Renal cortex interstitium (tissue), 11 donors: ENCODE measurements at regions not wholly inside any gene's neighbourhood (a gene's known extent, or its start where the extent isn't known, plus 50 kb on each side); places are given as distances from the start of the nearest gene placed in this dataset.

Experiments
- DNase-seq, 11 donors: peaks; one replicate each; pipeline ENCODE4 v3.0.0-alpha.2; 2013; ENCODE audit warnings: low read depth in 9 of 11, low spot score in 4 of 11; ENCODE audit errors: extremely low read depth in 1 of 11

DNA sequence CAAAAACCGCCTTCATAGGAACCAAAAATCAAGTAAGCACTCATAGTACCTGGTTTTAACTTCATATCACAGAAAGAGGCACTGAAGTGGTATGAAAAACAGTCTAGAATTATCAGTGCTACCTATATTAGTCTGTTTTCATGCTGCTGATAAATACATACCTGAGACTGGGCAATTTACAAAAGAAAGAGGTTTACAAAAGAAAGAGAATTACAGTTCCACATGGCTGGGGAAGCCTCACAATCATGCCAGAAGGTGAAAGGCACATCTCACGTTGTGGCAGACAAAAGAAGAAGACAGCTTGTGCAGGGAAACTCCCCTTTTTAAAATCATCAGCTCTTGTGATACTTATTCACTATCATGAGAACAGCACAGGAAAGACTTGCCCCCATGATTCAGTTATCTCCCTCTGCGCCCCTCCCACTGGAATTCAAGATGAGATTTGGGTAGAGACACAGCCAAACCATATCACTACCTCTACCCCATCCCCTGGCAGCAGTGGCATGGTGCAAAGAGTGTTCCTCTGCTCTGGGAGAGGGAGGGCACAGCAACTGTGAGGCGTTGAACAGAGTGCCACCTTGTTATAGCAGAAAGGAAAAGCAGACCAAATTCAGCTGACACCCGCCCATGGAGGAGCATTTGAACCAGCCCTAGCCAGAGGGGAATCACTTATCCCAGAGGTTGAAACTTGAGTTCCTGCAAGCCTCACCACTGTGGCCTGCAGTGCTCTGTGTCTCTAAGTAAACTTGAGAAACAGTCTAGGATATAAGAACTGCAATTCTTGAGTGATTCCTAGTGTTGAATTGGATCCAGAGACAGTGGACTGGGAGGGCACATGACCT is 61.9 kb upstream of the PTPRZ1 start:
- no peak for DNase-seq

DNA sequence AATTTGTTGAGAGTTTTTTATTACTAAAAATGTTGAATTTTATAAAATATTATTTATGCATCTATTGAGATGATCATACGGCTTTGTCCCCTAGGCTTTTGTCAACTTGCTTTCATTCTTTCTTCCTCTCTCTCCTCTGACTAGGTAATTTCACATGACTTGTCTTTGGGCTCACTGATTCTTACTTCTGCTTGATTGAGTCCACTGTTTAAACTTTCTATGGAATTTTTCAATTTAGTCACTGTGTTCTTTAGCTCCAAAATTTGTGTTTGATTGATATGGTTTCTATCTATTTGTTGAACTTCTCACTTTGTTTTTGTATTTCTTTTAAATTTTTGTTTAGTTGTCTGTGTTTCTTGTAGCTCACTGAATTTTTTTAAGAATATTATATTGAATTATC is 65.9 kb upstream of the PTPRZ1 start:
- DNase-seq, result no peak

DNA sequence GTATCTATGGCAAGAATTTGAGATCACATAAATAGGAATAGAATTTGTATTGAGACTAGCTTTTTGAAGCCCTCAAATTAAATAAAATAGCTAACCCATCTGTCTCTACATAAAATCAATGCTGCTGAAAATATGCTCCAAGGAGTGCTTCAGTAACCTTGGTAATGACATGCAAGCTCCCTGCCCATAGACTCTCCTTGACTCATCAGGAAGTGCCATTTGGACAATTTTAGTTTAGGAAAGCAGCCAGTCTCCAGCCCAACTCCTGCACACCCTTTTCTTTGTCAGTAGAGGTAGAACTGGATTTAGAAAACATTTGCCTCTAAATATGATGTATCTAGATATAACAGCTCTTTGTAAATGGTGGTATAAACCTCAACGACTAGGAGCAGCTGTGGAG is 69.9 kb upstream of the PTPRZ1 start:
- no peak for DNase-seq

DNA sequence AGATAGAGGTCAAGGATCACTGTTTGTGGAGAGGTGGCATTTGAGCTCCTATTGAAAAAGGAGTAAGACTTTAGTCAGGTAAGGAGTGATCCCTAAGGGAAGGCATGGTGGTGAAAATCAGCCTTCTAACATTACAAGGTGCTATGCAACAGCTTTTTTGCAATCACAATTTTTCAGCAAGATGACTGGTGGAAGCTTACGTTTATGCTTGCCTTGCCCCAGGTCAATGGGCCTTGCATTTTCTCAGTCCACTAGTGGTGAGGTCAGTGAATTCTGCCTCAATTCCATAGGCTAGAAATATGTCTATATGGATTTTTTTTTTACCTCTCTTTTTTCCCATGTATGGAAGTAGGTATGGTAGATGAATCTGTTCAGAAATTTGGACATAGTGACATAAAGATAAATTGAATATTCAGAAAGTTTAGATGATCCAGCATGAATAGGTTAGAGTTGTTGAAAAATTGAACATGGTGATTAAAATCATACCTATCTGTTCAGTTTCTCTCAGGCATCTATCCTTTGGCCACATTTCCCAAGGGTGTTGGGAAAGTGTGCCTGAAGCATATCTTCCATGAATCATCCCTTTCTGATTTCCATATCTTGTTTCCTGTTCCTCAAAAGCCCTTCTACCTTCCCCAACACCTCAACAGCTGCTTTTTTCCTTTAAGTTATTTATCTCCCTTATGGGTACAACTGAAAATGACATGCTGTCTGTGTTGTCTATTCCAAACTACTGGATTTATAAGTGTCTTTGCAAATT is 71.9 kb upstream of the PTPRZ1 start:
- no peak for DNase-seq

DNA sequence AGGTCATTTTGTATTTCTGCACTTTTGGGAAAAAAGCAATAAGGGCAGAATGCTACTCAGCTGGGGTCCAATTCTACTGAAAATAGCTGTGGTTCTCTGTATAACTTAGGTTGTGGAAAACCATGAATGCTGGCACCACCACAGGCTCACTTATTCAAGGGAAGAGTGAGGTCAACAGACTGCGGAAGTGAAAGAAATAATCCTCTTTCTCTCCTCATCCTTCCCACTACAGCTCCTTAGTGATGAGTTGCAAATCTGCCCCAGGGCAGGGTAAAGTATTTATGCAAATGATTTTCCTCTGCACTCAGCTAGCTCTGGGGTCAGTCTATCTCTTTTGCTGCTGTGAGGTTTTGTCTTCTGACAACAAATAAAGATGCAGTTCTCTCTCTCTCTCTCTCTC is 74.1 kb upstream of the PTPRZ1 start:
- no peak for DNase-seq

DNA sequence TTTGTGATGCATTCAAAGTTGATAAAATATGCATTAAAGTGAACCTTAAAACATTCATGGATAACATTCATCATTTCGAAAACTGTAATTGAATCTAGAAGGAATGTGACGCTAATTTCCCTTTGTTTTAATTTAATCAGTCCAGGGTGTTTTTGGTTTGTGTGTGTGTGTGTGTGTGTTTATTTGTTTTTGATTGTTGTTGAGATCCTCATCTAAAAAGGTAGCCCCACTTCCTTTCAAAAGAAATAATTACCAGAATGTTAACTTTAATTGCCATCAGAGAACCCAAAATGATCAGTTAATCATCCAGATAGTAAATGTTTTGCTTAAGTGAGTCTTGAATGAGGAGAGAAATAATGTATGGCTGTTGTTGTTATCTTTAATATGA is 74.5 kb upstream of the PTPRZ1 start:
- DNase-seq, result no peak

DNA sequence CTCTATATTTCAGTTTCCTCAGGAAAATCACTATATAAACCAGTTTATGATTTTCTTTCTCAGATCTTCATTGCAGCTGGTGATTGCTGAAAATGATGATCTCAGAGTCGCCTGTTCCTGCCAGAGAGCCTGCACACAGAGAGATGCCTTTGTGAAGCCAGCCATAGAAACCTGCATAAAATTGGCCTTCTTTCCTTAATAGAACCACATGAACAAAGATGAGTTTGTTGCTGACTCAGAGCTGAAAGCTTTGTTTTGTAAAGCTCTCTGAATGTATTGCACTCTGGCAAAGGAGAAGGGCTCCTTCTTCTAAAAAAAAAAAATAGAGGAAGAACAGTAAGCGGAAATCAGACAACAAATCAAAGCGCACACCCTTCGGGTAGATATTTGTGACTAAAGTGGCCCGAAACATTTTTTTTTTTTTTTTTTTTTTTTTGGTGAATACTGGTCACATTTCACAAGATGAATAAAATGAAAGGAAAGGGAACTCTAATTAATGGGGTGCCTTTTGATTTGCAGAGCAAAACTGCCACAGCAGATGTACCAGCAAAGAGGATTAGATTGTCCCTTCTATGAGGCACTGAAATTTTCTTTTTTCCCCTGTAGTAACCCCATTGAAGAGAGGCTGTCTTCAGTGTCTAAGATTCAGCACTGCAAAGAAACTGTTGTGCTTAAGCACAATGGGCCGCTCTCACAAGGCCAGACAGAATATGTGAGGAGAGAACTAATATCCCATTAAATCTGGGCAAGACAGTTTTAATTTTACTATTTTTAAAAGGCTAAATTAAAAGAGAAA is 75.1 kb upstream of the PTPRZ1 start:
- DNase-seq, result no peak

DNA sequence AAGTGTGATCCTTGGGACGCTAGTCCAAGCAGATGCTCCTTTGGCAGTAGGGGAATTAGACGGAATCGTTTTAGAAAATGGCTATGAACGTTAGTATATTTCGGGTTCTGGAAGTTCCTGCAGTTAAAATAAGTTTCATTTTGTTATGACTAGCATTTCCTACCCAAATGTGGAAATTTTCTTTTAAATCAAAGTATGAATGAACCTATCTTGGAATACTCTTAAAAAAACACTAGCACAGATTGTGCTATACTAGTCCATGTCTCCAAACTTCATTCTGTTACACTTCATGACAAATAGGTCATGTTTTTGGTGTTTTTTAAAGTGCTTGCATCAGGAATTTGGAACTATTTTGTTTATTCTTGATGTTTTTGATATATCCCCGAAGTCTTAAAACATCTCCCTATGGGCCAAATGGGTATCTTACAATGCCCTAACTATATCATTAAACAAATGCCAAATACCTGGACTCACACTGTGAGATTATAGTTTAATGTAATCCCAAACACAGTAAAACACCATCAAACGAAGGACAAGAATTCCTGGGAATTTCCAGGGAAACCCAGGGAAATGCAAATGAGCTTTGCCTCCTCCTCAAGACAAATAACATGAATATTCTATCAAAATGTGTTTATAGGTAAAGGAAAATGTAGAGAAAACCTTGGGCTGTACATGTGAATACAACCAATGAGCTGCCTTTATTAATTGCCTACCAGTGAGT is 75.9 kb upstream of the PTPRZ1 start:
- no peak for DNase-seq

DNA sequence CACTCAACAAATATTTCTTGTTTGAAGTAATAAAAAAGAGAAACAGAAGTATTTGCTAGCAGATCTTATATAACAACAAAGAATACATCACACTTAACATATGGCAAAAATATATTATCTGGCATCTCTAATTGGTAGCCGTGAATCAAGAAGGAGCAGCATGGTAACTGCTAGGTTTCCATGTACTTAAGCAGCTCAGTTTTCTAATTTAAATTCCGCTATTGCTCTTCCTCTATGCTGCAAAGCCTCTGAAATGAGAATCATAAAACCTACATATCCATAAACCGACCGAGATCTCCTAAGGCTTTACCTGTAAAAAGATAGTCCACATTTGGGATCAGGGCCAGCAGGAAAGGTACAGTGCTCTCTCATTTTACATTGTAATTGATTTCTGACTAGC is 76.6 kb upstream of the PTPRZ1 start:
- no peak for DNase-seq

DNA sequence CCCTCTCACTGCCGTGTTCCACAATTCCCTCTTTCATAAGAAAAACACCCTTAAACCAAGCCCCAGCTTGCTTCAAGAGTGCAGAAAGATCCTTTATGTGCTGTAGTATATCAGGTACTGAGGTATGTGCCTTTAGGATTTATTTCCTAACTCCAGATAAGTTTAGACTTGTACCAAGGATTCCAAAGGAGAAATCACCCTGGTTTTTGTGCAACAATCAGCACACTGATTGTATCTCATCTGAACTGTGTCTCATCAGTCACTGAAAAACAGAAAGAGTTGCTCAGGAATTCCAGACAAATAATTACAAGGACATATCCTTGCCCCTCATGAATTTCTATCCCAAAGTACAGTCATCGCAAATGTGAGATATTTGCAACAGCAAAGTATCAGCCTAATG is 77.2 kb upstream of the PTPRZ1 start:
- DNase-seq, result no peak

DNA sequence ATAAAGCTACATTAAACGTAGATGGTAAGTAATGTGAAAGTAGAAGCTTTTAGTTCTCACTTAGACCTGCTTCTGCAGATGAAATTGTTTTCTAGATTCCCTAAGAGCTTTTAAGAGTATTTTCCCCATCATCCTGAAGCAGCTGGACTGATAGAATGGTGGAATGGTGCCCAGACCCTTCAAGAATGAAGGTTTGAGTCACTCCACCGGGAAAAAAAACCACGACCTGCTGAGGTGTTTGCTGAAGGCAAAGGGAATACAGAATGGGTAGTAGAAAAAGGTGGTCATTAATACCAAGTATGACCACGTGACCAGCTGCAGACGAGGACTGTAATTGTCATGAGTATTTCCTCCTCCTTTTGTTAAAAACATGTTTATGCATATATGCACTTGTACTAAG is 79.2 kb upstream of the PTPRZ1 start:
- no peak for DNase-seq

DNA sequence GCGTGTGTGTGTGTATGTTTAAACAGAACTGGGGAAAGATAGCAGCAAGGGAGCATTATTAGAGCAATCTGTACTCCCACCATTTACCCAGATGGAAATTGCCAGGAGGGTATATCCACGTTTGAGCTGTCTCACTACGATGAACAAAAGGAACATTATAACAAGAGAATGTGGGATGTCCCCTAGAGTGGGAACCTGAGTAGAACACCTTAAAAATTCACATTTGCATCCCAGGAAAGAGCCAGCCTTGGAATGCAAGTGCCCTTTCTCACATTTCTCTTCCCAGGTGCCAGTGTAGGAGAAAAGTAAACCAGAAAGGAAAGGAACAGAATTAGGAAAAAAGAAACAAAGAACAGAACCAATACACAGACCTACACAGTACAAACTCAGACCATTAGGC is 95.3 kb upstream of the PTPRZ1 start:
- no peak for DNase-seq

DNA sequence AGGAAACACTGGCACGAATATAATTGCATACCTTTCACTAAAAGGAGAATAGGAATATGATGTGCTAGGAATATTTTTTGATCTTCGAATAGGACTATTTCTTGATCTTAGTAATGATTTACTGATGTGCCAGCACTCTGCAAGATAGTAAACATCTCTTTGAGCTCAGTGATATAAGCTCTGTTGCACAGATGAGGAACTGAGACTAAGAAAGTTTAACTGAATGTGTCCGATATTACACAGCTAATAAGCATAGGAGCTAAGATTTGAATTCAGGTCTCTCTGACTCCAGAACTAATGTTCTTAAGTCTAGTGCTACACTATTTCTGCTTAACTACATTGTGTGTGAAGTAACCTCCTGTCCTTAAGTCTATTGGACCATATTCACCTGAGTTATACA is 98.4 kb upstream of the PTPRZ1 start:
- DNase-seq, result no peak

DNA sequence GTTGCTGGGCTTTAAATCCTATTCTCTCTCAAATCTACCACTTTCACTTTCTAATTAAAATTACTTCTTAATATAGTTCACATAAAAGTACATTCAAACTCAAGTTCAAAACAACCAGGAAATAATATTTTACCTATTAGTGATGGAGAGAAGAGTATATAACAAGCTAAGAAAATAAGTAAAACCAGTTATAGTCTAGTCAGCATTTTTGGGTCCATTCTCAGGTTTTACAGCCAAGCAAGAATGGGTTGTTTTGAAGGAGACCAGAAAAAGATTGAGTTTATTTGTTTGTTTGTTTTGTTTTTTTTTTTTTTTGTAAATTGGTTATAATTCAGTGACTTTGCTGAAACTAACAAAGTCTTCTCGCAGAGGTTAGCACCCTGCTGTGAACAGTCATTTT is 106.3 kb upstream of the PTPRZ1 start:
- no peak for DNase-seq

DNA sequence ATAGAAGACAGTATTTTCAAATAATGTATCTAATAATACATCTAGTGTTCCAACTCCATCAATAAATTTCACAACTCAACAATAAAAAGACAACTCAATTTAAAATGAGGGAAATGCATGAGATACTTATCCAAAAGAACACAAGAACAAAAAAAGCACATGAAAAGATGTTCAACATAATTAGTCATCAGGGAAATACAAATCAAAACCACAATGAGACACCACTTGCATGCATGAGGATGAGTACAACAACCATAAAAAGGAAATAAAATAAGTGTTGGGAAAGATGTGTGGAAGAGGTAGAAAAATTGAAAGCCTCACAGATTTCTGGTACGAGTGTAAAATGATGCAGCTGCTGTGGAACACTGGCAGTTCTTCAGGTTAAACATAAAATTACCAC is 111.6 kb upstream of the PTPRZ1 start:
- DNase-seq, result no peak

DNA sequence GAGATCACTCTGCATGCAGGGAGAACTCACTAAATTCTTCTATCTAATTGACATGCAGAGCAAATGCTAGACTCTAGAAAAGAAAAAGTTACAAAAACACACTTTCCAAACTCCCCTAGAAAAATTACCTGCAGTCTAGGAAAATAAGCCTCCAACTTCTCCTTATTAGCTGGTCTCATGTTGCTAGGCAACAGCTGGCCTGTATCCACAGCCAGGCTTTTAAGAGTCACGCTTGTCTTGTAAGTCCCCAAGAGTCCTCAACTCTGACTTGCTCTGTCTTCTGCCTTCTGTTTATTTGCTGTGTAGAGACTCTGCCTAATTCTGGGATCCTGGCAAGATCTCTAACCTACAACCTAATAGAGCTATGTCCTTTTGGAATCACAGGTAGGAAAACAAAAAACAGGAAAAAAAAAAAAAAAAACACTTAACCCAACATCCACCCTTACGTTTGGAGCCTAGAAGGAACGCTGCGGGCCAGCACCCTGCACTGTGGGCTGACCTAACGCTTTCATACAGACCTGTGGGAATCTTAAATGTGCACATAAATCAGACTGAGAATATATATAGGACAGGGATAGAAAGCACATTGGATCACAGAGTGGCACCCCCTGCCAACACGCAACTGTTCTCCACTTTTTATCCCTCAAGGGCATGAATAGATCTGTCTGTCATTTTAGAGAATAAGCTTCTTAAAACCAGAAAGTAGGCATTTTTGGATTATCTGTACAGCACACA is 117.0 kb upstream of the PTPRZ1 start:
- no peak for DNase-seq

DNA sequence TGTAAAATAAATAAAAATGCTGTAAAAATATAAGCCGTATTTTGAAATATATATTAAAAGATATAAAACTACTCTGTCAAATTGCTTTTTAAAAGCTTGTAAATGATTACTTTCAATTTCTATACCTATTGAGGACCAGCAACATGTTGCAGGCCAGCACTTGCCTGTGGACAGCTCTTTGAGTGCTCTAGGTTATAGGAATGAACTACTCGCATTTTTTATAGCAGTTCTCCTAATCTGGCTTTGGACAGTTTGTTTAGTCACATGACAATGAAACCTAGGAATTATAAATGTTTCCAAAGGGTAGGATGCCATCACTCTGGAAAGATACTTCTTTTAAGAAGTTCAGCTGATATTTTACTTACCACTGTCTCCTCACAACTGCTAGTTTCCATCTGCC is 117.7 kb upstream of the PTPRZ1 start:
- DNase-seq, result no peak

DNA sequence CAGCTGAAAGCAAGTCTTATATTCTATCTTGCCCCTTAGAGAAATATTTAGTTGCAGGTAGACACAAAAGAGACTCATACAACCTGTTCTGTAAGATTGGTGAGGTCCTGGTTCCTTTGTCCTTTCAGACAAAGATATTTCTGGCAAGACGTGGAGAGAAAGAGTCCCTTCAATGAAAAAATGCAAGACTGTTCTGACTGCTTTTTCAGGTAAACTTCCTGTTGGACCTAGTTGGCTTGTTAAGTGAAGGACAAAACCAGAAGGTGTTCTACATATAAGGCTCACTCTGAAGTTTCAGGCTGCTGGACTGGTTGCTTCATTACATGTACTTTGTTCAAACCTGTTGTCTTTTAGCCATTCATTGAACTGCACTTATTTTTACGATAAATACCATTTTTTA is 119.0 kb upstream of the PTPRZ1 start:
- no peak for DNase-seq

DNA sequence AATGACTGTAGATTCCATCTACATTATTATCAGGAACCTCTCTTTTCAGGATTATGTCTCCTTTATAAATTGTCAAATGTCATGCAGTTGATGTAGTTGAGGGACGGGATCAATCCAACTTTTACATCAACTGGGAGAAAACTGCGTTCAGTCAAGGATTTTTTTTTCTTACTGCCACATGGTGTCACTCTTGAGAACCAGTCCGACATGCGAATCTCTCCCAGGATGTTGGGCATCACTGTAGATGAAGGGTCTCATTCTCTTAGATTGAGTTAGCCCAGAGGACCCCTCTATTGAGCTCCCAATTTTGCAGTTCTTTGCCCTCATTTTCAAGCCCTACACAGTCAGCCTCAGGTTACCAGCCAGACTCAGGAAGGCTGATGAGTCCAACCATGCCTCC is 120.3 kb upstream of the PTPRZ1 start:
- no peak for DNase-seq
